Ishikawa (cell line): ENCODE measurements at regions not wholly inside any gene's neighbourhood (a gene's known extent, or its start where the extent isn't known, plus 50 kb on each side); places are given as distances from the start of the nearest gene placed in this dataset.

Experiments
- CEBPB ChIP-seq: IDR thresholded peaks from 2 replicates; pipeline ENCODE4 v1.6.1; 2012
- CREB1 ChIP-seq: IDR thresholded peaks from 2 replicates; pipeline ENCODE4 v1.6.1; 2012; ENCODE audit warnings: low read depth
- EGR1 ChIP-seq: IDR thresholded peaks from 2 replicates; pipeline ENCODE4 v1.6.1; 2012
- EP300 ChIP-seq: IDR thresholded peaks from 2 replicates; pipeline ENCODE4 v1.6.1; 2012; ENCODE audit warnings: borderline replicate concordance
- FOXM1 ChIP-seq: IDR thresholded peaks from 2 replicates; pipeline ENCODE4 v1.6.1; 2012; ENCODE audit warnings: low read depth, borderline replicate concordance
- MAX ChIP-seq: IDR thresholded peaks from 2 replicates; pipeline ENCODE4 v1.6.1; 2012
- NFIC ChIP-seq: IDR thresholded peaks from 2 replicates; pipeline ENCODE4 v1.6.1; 2012
- RAD21 ChIP-seq: IDR thresholded peaks from 2 replicates; pipeline ENCODE4 v1.6.1; 2012; ENCODE audit warnings: low read depth
- REST ChIP-seq: IDR thresholded peaks from 2 replicates; pipeline ENCODE4 v1.6.1; 2012; ENCODE audit warnings: low read depth, mild to moderate bottlenecking
- TAF1 ChIP-seq: IDR thresholded peaks from 2 replicates; pipeline ENCODE4 v1.6.1; 2012; ENCODE audit warnings: low read depth, mild to moderate bottlenecking
- TCF12 ChIP-seq: IDR thresholded peaks from 2 replicates; pipeline ENCODE4 v1.6.1; 2012; ENCODE audit warnings: low read depth
- TEAD4 ChIP-seq: IDR thresholded peaks from 2 replicates; pipeline ENCODE4 v1.6.1; 2012
- USF1 ChIP-seq: IDR thresholded peaks from 2 replicates; pipeline ENCODE4 v1.6.1; 2012
- YY1 ChIP-seq: IDR thresholded peaks from 2 replicates; pipeline ENCODE4 v1.6.1; 2012; ENCODE audit warnings: low read depth
- ZBTB7A ChIP-seq: IDR thresholded peaks from 2 replicates; pipeline ENCODE4 v1.6.1; 2012; ENCODE audit warnings: low read depth

- TF ChIP-seq ZBTB7A (no peak), CREB1 (no peak), USF1 (no peak), TEAD4 (no peak), TAF1 (no peak), TCF12 (no peak), RAD21 (no peak), FOXM1 (no peak), YY1 (no peak), REST (no peak), NFIC (no peak)
These were observed 841.1 kb downstream of the USP25 start for GRCh38 chr21:16570856-16571255.

DNA sequence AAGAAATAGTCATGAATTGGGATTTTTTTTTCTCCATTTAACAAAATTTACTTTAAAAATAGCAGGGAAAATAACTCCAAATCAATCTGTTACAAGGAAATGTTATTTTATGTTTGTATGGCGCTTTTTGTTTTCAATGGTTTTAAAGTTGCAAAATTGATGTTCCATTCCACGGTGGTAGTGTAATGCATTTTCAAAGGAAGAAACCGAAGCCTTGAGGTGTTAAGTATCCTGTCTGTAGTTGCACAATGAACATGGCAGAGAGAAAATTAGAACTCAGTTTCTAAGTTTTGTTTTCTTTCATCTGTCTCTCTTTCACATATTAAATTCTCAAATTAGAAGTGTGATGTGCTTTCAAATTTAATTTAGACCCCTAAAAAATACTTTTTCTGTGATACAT lies 841.8 kb downstream of the USP25 start:
- no peak for TF ChIP-seq ZBTB7A
- TF ChIP-seq TAF1, result no peak
- TF ChIP-seq CEBPB, result no peak; the same call in 1 of the 2 replicates
- no peak for TF ChIP-seq FOXM1
- no peak for TF ChIP-seq TEAD4
- no peak for TF ChIP-seq USF1
- TF ChIP-seq MAX, result no peak
- no peak for TF ChIP-seq EGR1
- no peak for TF ChIP-seq EP300
- TF ChIP-seq RAD21, result no peak
- TF ChIP-seq CREB1, result no peak
- no peak for TF ChIP-seq NFIC
- TF ChIP-seq REST, result no peak
- TF ChIP-seq TCF12, result no peak
- TF ChIP-seq YY1, result no peak

- TF ChIP-seq CREB1 (no peak), MAX (no peak), USF1 (no peak), ZBTB7A (no peak), NFIC (no peak), EGR1 (no peak), TCF12 (no peak), TAF1 (no peak), TEAD4 (no peak), EP300 (no peak), RAD21 (no peak), CEBPB (no peak), FOXM1 (no peak)
These were observed 842.2 kb downstream of the USP25 start for GRCh38 chr21:16572032-16572431.

DNA sequence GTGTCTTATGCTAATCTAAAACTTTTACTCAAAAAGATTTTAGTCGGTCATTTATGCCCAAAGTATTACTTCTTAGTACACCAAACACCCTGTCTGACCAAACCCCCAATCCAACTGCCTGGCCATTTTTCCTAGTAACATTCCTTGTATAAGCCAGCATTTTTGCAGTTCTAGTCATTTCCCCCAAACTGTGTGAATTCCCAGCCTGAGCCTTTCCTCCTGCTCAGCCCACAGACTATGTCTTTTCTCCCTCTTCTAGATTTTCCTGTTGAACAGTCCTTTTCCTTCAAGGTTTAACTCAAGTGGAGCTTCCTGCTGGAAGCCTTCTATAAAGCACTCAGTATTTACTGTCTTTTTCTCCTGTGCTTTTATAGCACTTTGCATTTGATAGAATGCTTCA lies 843.8 kb downstream of the USP25 start:
- TF ChIP-seq NFIC (no peak), CREB1 (no peak), MAX (no peak), EGR1 (no peak), FOXM1 (no peak), YY1 (no peak), RAD21 (no peak), USF1 (no peak), ZBTB7A (no peak), TAF1 (no peak), TEAD4 (no peak), REST (no peak), CEBPB (no peak), EP300 (no peak)
